Peyer's patch (tissue), 4 donors: ENCODE measurements at regions not wholly inside any gene's neighbourhood (a gene's known extent, or its start where the extent isn't known, plus 50 kb on each side); places are given as distances from the start of the nearest gene placed in this dataset.
"Not testable (repeated sequence)": the region's sequence is repeated elsewhere in the genome, so short reads cannot be mapped to it uniquely, and the experiment has no call there.

ENCODE experiments used
- CTCF ChIP-seq, 6 experiments: fragments of 450-650 bp in 4 of 6; fragments of 200-600 bp in 2 of 6; sonication (generic) in 1 of 6; IDR thresholded peaks; one replicate each; pipeline ENCODE4 v1.5.1; 2017 to 2019; ENCODE audit warnings: antibody characterized with exemption in 6 of 6, mild to moderate bottlenecking in 3 of 6, moderate library complexity in 1 of 6
- POLR2A ChIP-seq, 2 donors: fragments of 450-650 bp; IDR thresholded peaks; one replicate each; pipeline ENCODE4 v1.5.1; 2017; ENCODE audit warnings: antibody characterized with exemption in 2 of 2, mild to moderate bottlenecking in 2 of 2, moderate library complexity in 2 of 2

DNA sequence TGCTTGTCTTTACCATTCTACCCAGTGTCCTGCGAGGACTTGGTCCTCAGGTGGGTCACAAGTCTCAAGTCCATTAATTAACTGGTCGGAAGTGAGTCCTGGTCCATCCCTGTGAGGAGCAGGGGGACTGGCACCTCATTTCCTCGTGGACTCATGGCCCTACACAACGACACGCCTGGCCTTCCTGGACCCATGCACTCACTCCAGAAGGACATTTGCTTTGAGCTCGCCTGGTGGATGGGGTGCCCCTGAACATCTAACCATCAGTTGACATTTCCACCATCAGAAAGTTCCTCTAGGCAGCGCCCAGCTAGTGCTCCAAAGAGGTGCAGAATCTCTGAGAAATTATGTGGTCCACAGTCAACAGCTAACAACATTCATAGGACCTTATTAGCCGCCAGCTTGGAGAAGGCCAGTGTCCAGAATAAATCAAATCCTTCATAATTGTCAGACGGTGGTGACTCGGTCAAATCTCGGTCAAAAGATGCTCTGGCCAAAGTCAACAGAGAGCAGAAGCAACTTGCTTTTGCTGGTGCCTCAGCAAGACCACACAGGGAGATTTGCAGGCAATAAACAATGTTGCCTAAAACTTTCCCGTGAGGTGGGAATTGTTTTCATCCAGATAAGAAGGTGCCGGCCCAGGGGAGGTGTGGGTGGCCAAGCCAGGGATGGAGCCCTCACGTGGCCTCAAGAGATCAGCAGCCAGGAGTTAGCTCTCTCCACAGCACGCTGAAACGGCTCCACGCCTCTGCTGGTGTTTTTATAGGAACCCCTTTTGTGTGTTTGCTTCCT is 119.9 kb upstream of the FAM20C start:
- not testable (repeated sequence) for TF ChIP-seq CTCF, POLR2A (IDR thresholded peaks at IDR 0.05)
